WTC11 (cell line): ENCODE measurements at regions not wholly inside any gene's neighbourhood (a gene's known extent, or its start where the extent isn't known, plus 50 kb on each side); places are given as distances from the start of the nearest gene placed in this dataset.

ENCODE experiments used
- AR ChIP-seq: fragments of 250-450 bp; sonication (Bioruptor Pico); IDR thresholded peaks from 2 replicates; pipeline ENCODE4 v1.9.0; 2021; ENCODE audit warnings: mild to moderate bottlenecking
- CBFB ChIP-seq: sonication (generic); formaldehyde crosslinking; IDR thresholded peaks from 2 replicates; pipeline ENCODE4 v1.8.1; 2022; ENCODE audit warnings: mild to moderate bottlenecking, low read depth, missing genetic modification reagents
- CTCF ChIP-seq: fragments of 200-600 bp; IDR thresholded peaks from 2 replicates; pipeline ENCODE4 v1.8.0; 2022; ENCODE audit warnings: antibody characterized with exemption
- ELF4 ChIP-seq: sonication (generic); formaldehyde crosslinking; IDR thresholded peaks from 2 replicates; pipeline ENCODE4 v1.8.1; 2022; ENCODE audit warnings: low read depth, mild to moderate bottlenecking, moderate library complexity, missing genetic modification reagents
- ETV6 ChIP-seq: sonication (generic); formaldehyde crosslinking; IDR thresholded peaks from 2 replicates; pipeline ENCODE4 v1.8.1; 2022; ENCODE audit warnings: mild to moderate bottlenecking, missing genetic modification reagents
- FOXP4 ChIP-seq: sonication (generic); formaldehyde crosslinking; IDR thresholded peaks from 2 replicates; pipeline ENCODE4 v1.8.0; 2022; ENCODE audit warnings: mild to moderate bottlenecking, missing genetic modification reagents
- GABPB1 ChIP-seq: sonication (generic); formaldehyde crosslinking; IDR thresholded peaks from 2 replicates; pipeline ENCODE4 v1.8.1; 2023; ENCODE audit warnings: mild to moderate bottlenecking, missing genetic modification reagents
- IRF2 ChIP-seq: sonication (generic); formaldehyde crosslinking; IDR thresholded peaks from 2 replicates; pipeline ENCODE4 v1.8.0; 2022; ENCODE audit warnings: low read depth, missing genetic modification reagents, borderline replicate concordance
- JUN ChIP-seq: sonication (generic); formaldehyde crosslinking; IDR thresholded peaks from 2 replicates; pipeline ENCODE4 v1.8.0; 2023; ENCODE audit warnings: mild to moderate bottlenecking, missing genetic modification reagents
- MAX ChIP-seq: sonication (generic); formaldehyde crosslinking; IDR thresholded peaks from 2 replicates; pipeline ENCODE4 v1.8.0; 2022; ENCODE audit warnings: mild to moderate bottlenecking, missing genetic modification reagents
- NR2C2 ChIP-seq: sonication (generic); formaldehyde crosslinking; IDR thresholded peaks from 2 replicates; pipeline ENCODE4 v1.8.0; 2022; ENCODE audit warnings: mild to moderate bottlenecking, missing genetic modification reagents
- USF2 ChIP-seq: sonication (generic); formaldehyde crosslinking; IDR thresholded peaks from 2 replicates; pipeline ENCODE4 v1.8.1; 2023; ENCODE audit warnings: mild to moderate bottlenecking, missing genetic modification reagents, moderate library complexity
- ZNF121 ChIP-seq: sonication (generic); formaldehyde crosslinking; IDR thresholded peaks from 2 replicates; pipeline ENCODE4 v1.8.0; 2023; ENCODE audit warnings: missing genetic modification reagents
- ZNF232 ChIP-seq: sonication (generic); formaldehyde crosslinking; IDR thresholded peaks from 2 replicates; pipeline ENCODE4 v1.8.0; 2022; ENCODE audit warnings: mild to moderate bottlenecking, missing genetic modification reagents

- TF ChIP-seq CTCF = no peak
- TF ChIP-seq USF2 (CRISPR knock-in tag) = no peak
- TF ChIP-seq AR = no peak
- TF ChIP-seq ELF4 (CRISPR knock-in tag) = no peak
- no peak for TF ChIP-seq ZNF232 (CRISPR knock-in tag)
- no peak for TF ChIP-seq MAX (CRISPR knock-in tag)
- no peak for TF ChIP-seq CBFB
- TF ChIP-seq GABPB1 = no peak
- TF ChIP-seq IRF2 = no peak
- TF ChIP-seq ZNF121 (CRISPR knock-in tag) = no peak
- no peak for TF ChIP-seq JUN
- TF ChIP-seq FOXP4 (CRISPR knock-in tag) = no peak
- no peak for TF ChIP-seq ETV6 (CRISPR knock-in tag)
- TF ChIP-seq NR2C2 (CRISPR knock-in tag) = no peak
Measured at GRCh38 chr4:30653291-30653690, 66.9 kb upstream of the PCDH7 start.
